ENCODE measurements at regions not wholly inside any gene's neighbourhood (a gene's known extent, or its start where the extent isn't known, plus 50 kb on each side); places are given as distances from the start of the nearest gene placed in this dataset.

DNA sequence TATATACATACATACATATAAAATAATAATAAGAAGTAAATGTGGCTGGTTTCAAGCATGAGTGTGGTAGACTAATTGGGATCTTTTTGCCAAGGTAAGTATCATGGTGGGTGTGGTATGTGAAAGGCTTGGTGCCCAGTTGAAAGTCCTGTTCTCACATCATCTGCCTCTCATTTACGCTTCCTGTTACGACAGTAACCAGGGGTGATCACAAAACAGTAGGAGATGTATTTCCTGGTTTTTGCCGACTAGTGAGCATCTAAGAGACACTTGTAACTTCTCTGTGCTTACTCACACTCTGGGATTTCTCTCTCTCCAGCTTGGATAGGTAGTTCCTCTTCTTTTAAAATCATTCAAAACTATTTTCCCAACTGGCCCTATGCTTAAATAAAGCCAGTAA, 1028.3 kb upstream of the NR2F2 start:
- no peak for TF ChIP-seq POLR2AphosphoS5 (IDR thresholded peaks at IDR 0.05; ENCODE audit: low read depth)
- TF ChIP-seq GABPA (IDR thresholded peaks at IDR 0.05; ENCODE audit: low read depth): no peak
- peak; percentile 12; the same call in 1 of the 2 replicates for TF ChIP-seq SPI1 (IDR thresholded peaks at IDR 0.05; ENCODE audit: borderline replicate concordance, low read depth)
- TF ChIP-seq, protein P1, sequence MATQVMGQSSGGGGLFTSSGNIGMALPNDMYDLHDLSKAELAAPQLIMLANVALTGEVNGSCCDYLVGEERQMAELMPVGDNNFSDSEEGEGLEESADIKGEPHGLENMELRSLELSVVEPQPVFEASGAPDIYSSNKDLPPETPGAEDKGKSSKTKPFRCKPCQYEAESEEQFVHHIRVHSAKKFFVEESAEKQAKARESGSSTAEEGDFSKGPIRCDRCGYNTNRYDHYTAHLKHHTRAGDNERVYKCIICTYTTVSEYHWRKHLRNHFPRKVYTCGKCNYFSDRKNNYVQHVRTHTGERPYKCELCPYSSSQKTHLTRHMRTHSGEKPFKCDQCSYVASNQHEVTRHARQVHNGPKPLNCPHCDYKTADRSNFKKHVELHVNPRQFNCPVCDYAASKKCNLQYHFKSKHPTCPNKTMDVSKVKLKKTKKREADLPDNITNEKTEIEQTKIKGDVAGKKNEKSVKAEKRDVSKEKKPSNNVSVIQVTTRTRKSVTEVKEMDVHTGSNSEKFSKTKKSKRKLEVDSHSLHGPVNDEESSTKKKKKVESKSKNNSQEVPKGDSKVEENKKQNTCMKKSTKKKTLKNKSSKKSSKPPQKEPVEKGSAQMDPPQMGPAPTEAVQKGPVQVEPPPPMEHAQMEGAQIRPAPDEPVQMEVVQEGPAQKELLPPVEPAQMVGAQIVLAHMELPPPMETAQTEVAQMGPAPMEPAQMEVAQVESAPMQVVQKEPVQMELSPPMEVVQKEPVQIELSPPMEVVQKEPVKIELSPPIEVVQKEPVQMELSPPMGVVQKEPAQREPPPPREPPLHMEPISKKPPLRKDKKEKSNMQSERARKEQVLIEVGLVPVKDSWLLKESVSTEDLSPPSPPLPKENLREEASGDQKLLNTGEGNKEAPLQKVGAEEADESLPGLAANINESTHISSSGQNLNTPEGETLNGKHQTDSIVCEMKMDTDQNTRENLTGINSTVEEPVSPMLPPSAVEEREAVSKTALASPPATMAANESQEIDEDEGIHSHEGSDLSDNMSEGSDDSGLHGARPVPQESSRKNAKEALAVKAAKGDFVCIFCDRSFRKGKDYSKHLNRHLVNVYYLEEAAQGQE (IDR thresholded peaks at IDR 0.05; ENCODE audit: insufficient replicate concordance, low read depth): no peak
- no peak overlapping the region for H3K4me3 ChIP-seq (replicated peaks; ENCODE audit: insufficient read depth, low read length)
- DNase-seq (ENCODE audit: low read depth in 1 of 2, low spot score in 1 of 2): peak; percentile 18 to 74
- H3K27me3 ChIP-seq (ENCODE audit: insufficient read depth, poor library complexity, severe bottlenecking): no peaks in the 10 kb centered on the region
- peak overlapping the region; percentile 42 for H3K27ac ChIP-seq (replicated peaks)

DNA sequence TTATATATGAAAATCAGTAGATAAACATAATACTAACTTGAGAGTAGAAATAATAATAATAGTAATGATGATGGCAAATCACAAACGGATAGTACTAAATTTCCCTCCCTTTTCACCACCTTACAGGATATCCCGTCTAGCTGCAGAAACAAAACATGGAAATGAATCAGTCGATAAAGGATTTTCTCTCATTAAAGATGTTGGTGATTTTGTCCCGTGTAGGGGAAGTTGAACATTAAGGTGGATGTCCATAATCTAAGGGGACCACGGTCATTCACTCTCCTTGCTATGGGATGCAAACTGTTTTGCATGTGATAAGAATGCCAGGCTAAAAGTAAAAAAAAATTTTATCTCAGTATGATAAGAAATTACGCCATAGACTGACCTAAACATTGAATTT, 1027.7 kb upstream of the NR2F2 start:
- Histone ChIP-seq H3K4me3 (replicated peaks; ENCODE audit: insufficient read depth, low read length) (no peak overlapping the region), H3K27ac (replicated peaks) (no peak overlapping the region), H3K27me3 (ENCODE audit: insufficient read depth, poor library complexity, severe bottlenecking) (no peaks in the 10 kb centered on the region)
- TF ChIP-seq, protein P1 (IDR thresholded peaks at IDR 0.05; ENCODE audit: insufficient replicate concordance, low read depth): no peak
- no peak for TF ChIP-seq SPI1 (IDR thresholded peaks at IDR 0.05; ENCODE audit: borderline replicate concordance, low read depth)
- TF ChIP-seq POLR2AphosphoS5 (IDR thresholded peaks at IDR 0.05; ENCODE audit: low read depth): no peak
- TF ChIP-seq GABPA (IDR thresholded peaks at IDR 0.05; ENCODE audit: low read depth): no peak
- TF ChIP-seq, protein P2, sequence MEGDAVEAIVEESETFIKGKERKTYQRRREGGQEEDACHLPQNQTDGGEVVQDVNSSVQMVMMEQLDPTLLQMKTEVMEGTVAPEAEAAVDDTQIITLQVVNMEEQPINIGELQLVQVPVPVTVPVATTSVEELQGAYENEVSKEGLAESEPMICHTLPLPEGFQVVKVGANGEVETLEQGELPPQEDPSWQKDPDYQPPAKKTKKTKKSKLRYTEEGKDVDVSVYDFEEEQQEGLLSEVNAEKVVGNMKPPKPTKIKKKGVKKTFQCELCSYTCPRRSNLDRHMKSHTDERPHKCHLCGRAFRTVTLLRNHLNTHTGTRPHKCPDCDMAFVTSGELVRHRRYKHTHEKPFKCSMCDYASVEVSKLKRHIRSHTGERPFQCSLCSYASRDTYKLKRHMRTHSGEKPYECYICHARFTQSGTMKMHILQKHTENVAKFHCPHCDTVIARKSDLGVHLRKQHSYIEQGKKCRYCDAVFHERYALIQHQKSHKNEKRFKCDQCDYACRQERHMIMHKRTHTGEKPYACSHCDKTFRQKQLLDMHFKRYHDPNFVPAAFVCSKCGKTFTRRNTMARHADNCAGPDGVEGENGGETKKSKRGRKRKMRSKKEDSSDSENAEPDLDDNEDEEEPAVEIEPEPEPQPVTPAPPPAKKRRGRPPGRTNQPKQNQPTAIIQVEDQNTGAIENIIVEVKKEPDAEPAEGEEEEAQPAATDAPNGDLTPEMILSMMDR (IDR thresholded peaks at IDR 0.05; ENCODE audit: insufficient read depth, low read length): no peak
- DNase-seq (ENCODE audit: low read depth in 1 of 2, low spot score in 1 of 2): no peak

DNA sequence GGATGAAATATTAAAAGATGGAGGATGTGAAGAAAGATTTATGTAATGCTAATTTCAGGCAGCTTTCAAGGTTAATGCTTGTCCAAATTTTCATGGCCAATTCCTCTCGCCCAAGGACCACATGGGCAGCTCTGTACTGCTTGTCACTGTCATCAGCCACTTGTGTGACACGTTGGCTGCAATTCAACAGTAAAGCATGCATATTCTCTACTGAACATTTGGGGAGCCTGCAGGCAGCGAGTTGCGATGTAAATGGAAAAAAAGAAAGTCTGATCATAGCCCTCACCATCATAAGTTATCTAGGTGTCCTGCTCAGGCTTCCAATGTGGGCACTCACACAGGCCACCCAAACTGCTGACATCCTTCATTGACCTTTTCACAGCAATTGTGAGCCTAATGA, 1026.8 kb upstream of the NR2F2 start:
- Histone ChIP-seq H3K27ac (replicated peaks) (no peak overlapping the region), H3K4me3 (replicated peaks; ENCODE audit: insufficient read depth, low read length) (no peak overlapping the region), H3K27me3 (ENCODE audit: insufficient read depth, poor library complexity, severe bottlenecking) (no peaks in the 10 kb centered on the region)
- no peak for DNase-seq (ENCODE audit: low read depth in 1 of 2, low spot score in 1 of 2)
- TF ChIP-seq, protein P2 (IDR thresholded peaks at IDR 0.05; ENCODE audit: insufficient read depth, low read length): no peak
- TF ChIP-seq SPI1 (IDR thresholded peaks at IDR 0.05; ENCODE audit: borderline replicate concordance, low read depth) (no peak), POLR2AphosphoS5 (IDR thresholded peaks at IDR 0.05; ENCODE audit: low read depth) (no peak), GABPA (IDR thresholded peaks at IDR 0.05; ENCODE audit: low read depth) (no peak)
- TF ChIP-seq, protein P1 (IDR thresholded peaks at IDR 0.05; ENCODE audit: insufficient replicate concordance, low read depth): no peak
